Activated CD8-positive, alpha-beta memory T cell treated with anti-CD3 and anti-CD28 coated beads, Interleukin-2, amount 50 U/mL, for 1 hour (primary cell): ENCODE measurements at regions not wholly inside any gene's neighbourhood (a gene's known extent, or its start where the extent isn't known, plus 50 kb on each side); places are given as distances from the start of the nearest gene placed in this dataset.
"Not testable (repeated sequence)": the region's sequence is repeated elsewhere in the genome, so short reads cannot be mapped to it uniquely, and the experiment has no call there.

Experiments
- DNase-seq: peaks from one replicate; pipeline ENCODE4 v3.0.0-alpha.2; 2020; ENCODE audit errors: extremely low read depth

DNA sequence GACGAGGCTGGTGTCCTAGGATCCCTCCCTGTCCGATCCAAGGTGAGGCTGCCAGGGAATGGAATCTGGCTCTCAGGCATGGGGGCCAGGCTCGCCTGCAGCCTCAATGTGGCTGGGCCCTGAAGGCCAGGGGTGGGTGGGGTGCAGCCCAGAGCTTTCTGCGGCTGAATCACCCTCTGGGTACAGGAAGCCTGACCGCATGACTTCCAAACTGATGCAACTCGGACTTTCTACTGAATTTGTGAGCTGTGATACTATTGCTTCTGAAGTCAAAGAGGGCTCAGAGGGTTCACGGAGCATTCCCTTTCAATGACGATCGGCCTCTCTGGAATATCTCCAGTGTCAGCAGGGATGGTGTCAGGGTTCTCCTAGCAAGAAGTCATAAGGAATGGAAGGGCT is 123.7 kb downstream of the METRNL start:
- no peak for DNase-seq

DNA sequence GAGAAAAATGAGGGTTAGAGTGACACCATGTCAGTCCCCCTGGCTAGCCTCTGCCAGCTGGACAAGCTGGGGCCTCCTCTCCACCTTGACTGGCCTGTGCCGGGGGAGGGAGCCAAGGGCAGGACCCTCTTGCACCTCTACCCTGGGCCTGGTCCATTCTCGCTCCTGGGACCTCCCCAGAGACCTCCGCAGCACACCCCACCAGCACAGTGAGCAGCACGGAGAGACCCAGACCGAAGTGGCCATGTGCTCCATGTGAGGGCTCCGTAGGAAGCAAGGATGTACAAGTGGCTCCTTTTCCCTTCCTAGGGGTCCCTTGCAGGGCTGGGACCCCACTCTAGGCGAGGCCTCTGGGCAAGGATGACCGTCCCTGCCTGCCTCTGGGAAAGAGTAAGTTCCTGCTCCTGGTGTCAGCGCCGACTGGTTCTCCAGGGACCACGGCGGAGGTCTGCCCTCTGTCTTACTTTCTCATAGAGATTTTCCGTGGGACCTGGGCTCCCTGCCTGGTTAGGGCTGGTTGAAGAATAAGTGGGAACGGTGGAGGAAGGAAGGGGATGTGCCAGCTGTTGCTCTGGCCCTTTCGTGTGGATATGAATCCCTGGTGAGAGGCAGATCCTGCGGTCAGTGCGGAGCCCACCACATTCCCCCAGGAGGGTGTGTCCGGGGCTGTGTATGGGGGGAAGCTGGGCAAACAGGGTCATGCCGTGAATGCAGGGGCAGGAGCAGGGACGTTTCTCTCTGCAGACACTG is 124.2 kb downstream of the METRNL start:
- DNase-seq, result no peak

DNA sequence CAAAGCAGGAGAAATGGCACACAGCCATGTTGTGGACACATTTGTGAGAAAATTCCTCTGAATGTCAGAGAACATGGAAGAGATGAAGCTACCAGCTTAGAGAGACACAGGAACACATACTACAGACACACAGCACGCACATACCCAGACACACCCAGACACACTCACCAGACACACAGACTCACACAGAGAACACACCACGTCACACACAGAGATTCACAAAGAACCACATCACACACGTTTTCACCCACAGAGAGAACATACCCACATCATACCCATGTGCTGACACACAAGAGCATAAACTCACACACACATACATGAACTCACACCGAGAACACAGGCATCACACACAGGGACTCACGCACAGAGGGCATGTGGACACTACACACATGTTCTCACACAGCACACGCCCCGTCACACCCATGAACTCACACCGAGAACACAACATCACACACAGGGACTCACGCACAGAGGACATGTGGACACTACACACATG is 124.9 kb downstream of the METRNL start:
- DNase-seq, result no peak

DNA sequence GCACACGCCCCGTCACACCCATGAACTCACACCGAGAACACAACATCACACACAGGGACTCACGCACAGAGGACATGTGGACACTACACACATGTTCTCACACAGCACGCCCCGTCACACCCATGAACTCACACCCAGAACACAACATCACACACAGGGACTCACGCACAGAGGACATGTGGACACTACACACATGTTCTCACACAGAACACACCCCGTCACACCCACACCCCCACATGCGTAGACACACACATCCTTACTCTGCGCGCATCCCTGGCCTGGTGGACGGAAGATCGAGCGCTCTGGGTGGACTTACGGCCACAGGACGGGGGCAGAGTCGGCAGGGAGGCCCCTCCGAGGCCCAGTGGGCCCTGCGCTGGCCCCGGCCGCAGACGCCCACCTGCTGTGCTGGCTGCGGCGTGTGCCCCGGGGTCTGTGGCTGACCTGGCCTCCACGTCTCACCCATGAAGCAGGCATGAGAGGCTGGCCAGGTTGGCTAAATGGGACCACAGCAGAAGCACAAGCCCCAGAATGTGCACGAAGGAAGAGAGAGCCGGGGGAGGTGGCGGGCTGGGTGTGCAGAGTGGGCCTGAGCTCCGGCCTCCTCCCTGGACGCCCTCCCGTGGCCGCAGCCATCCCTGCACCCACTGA is 125.5 kb downstream of the METRNL start:
- not testable (repeated sequence) for DNase-seq

DNA sequence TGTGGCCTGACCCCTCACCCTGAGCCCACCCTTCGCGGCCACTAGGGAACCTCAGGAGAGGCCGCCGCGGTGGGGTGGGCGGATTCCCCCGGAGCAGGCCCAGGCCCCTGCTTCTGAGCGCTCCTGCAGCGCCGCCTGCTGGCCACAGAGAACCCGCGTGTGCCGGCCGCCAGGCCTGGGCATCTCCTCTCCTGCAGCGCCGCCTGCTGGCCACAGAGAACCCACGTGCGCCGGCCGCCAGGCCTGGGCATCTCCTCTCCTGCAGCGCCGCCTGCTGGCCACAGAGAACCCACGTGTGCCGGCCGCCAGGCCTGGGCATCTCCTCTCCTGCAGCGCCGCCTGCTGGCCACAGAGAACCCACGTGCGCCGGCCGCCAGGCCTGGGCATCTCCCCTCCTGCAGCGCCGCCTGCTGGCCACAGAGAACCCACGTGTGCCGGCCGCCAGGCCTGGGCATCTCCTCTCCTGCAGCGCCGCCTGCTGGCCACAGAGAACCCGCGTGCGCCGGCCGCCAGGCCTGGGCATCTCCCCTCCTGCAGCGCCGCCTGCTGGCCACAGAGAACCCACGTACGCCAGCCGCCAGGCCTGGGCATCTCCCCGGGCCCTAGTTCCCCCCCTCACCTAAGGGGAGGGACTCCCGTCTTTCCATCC is 126.1 kb downstream of the METRNL start:
- not testable (repeated sequence) for DNase-seq

DNA sequence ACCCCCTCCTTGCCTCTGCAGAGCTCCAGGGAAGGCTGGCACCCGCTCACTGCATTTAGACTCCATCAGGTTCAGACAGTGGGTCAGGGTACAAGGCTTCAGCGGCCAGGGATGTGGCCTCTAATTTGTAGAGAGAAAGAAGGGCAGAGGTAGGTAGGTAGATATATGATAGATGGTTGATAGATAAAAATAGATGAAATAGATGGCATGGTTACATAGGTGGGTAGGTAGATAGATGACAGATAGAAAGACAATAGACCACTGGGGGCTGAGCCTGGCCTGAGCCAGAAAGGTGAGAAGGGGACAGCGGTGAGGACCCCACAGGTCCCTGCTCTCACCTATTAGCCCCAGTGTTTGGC is 126.6 kb downstream of the METRNL start:
- not testable (repeated sequence) for DNase-seq

DNA sequence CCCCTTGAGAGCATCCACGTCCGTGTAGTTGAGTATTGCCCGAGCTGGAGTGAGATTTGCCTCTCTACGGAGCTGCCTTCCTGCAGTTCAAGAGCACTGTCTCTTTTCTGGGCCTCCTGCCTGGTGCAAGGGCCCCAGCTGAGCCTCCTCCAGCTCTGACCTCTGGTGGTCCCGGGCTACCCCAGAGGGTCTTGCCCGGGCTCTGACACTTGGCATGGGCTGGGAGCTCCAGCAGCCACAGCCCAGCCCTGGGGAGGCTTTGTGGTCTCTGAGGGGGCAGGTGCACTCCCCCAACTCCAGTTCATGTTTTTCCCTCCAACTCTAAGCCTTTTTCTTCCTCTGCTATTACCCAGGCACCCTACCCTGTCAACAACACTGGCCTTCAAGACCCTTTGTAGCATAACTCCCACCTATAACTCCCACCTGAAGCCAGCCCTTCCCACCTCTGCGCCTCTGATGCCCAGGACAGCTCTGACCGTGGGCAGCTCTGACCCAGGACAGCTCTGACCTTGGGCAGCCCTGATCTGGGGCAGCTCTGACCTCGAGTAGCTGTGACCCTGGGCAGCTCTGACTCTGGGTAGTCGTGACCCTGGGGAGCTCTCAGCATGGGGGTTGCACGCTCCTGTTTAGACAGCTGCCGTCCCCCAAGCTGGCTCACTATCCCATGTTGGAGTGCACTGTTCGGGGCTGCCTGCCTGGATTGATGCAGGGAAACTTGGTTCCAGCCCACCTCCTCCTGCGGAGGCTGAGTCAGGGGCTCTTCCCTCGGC is 127.6 kb downstream of the METRNL start:
- not testable (repeated sequence) for DNase-seq

DNA sequence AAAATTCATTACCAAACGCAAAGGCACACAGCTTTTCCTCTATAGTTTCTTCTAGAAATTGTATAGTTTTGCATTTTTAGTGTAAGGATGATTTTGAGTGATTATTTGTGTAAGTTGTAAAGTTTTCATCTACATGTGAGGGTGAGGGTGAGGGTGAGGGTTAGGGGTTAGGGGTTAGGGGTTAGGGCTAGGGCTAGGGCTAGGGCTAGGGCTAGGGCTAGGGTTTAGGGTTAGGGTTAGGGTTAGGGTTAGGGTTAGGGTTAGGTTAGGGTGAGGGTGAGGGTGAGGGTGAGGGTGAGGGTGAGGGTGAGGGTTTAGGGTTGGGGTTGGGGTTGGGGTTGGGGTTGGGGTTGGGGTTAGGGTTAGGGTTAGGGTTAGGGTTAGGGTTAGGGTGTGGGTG is 167.6 kb downstream of the METRNL start:
- not testable (repeated sequence) for DNase-seq
